ENCODE measurements at regions not wholly inside any gene's neighbourhood (a gene's known extent, or its start where the extent isn't known, plus 50 kb on each side); places are given as distances from the start of the nearest gene placed in this dataset.

- Histone ChIP-seq H3K36me3 (ENCODE audit: insufficient read depth, low read length) (no peaks in the 10 kb centered on the region), H3K9me3 (ENCODE audit: control insufficient read depth, insufficient read depth, low read length) (no peaks in the 10 kb centered on the region), H3K9ac (ENCODE audit: low read depth, low read length) (no peak overlapping the region), H3K4me1 (ENCODE audit: insufficient read depth, low read length) (no peaks in the 10 kb centered on the region)
Measured at GRCh38 chr5:15249152-15249551, 250.8 kb upstream of the FBXL7 start.

GRCh38 chr5:15248731-15249130 lies 251.2 kb upstream of the FBXL7 start:
- Histone ChIP-seq H3K9ac (ENCODE audit: low read depth, low read length) (no peak overlapping the region), H3K9me3 (ENCODE audit: control insufficient read depth, insufficient read depth, low read length) (no peaks in the 10 kb centered on the region), H3K36me3 (ENCODE audit: insufficient read depth, low read length) (no peaks in the 10 kb centered on the region), H3K4me1 (ENCODE audit: insufficient read depth, low read length) (no peaks in the 10 kb centered on the region)

GRCh38 chr5:15245913-15246312 lies 254.1 kb upstream of the FBXL7 start:
- Histone ChIP-seq H3K4me1 (ENCODE audit: insufficient read depth, low read length) (no peaks in the 10 kb centered on the region), H3K9me3 (ENCODE audit: control insufficient read depth, insufficient read depth, low read length) (no peaks in the 10 kb centered on the region), H3K9ac (ENCODE audit: low read depth, low read length) (no peak overlapping the region), H3K36me3 (ENCODE audit: insufficient read depth, low read length) (no peaks in the 10 kb centered on the region)

GRCh38 chr5:15243301-15244020 lies 256.5 kb upstream of the FBXL7 start:
- Histone ChIP-seq H3K9ac (ENCODE audit: low read depth, low read length) (no peak overlapping the region), H3K4me1 (ENCODE audit: insufficient read depth, low read length) (no peaks in the 10 kb centered on the region), H3K36me3 (ENCODE audit: insufficient read depth, low read length) (no peaks in the 10 kb centered on the region), H3K9me3 (ENCODE audit: control insufficient read depth, insufficient read depth, low read length) (no peaks in the 10 kb centered on the region)

- Histone ChIP-seq H3K9ac (ENCODE audit: low read depth, low read length) (no peak overlapping the region), H3K9me3 (ENCODE audit: control insufficient read depth, insufficient read depth, low read length) (no peaks in the 10 kb centered on the region; the same call in 1 of the 2 replicates), H3K36me3 (ENCODE audit: insufficient read depth, low read length) (no peaks in the 10 kb centered on the region), H3K4me1 (ENCODE audit: insufficient read depth, low read length) (no peaks in the 10 kb centered on the region)
Measured at GRCh38 chr5:15241216-15241821, 258.7 kb upstream of the FBXL7 start.

- Histone ChIP-seq H3K9ac (ENCODE audit: low read depth, low read length) (no peak overlapping the region), H3K9me3 (ENCODE audit: control insufficient read depth, insufficient read depth, low read length) (no peaks in the 10 kb centered on the region; the same call in 1 of the 2 replicates), H3K36me3 (ENCODE audit: insufficient read depth, low read length) (no peaks in the 10 kb centered on the region), H3K4me1 (ENCODE audit: insufficient read depth, low read length) (peaks cover 6% of the 10 kb centered on the region; the same call in 1 of the 2 replicates)
Measured at GRCh38 chr5:15238006-15238405, 262.0 kb upstream of the FBXL7 start.

- Histone ChIP-seq H3K4me1 (ENCODE audit: insufficient read depth, low read length) (peaks cover 6% of the 10 kb centered on the region; the same call in 1 of the 2 replicates), H3K9ac (ENCODE audit: low read depth, low read length) (no peak overlapping the region), H3K9me3 (ENCODE audit: control insufficient read depth, insufficient read depth, low read length) (no peaks in the 10 kb centered on the region; the same call in 1 of the 2 replicates), H3K36me3 (ENCODE audit: insufficient read depth, low read length) (no peaks in the 10 kb centered on the region)
Measured at GRCh38 chr5:15236911-15237508, 263.0 kb upstream of the FBXL7 start.

GRCh38 chr5:15234911-15235310 lies 265.1 kb upstream of the FBXL7 start:
- H3K4me1 ChIP-seq (ENCODE audit: insufficient read depth, low read length): peaks cover 6% of the 10 kb centered on the region; the same call in 1 of the 2 replicates
- no peaks in the 10 kb centered on the region for H3K36me3 ChIP-seq (ENCODE audit: insufficient read depth, low read length)
- no peaks in the 10 kb centered on the region; the same call in 1 of the 2 replicates for H3K9me3 ChIP-seq (ENCODE audit: control insufficient read depth, insufficient read depth, low read length)
- H3K9ac ChIP-seq (ENCODE audit: low read depth, low read length): no peak overlapping the region

- H3K9me3 ChIP-seq (ENCODE audit: control insufficient read depth, insufficient read depth, low read length): no peaks in the 10 kb centered on the region; the same call in 1 of the 2 replicates
- H3K36me3 ChIP-seq (ENCODE audit: insufficient read depth, low read length): no peaks in the 10 kb centered on the region
- peaks cover 6% of the 10 kb centered on the region; the same call in 1 of the 2 replicates for H3K4me1 ChIP-seq (ENCODE audit: insufficient read depth, low read length)
- H3K9ac ChIP-seq (ENCODE audit: low read depth, low read length): no peak overlapping the region
Measured at GRCh38 chr5:15234366-15234765, 265.6 kb upstream of the FBXL7 start.

- Histone ChIP-seq H3K4me1 (ENCODE audit: insufficient read depth, low read length) (peaks cover 6% of the 10 kb centered on the region; the same call in 1 of the 2 replicates), H3K9me3 (ENCODE audit: control insufficient read depth, insufficient read depth, low read length) (no peaks in the 10 kb centered on the region; the same call in 1 of the 2 replicates), H3K9ac (ENCODE audit: low read depth, low read length) (no peak overlapping the region), H3K36me3 (ENCODE audit: insufficient read depth, low read length) (no peaks in the 10 kb centered on the region)
Measured at GRCh38 chr5:15233566-15233965, 266.4 kb upstream of the FBXL7 start.

GRCh38 chr5:15222156-15222555 lies 277.8 kb upstream of the FBXL7 start:
- Histone ChIP-seq H3K36me3 (ENCODE audit: insufficient read depth, low read length) (no peaks in the 10 kb centered on the region), H3K9me3 (ENCODE audit: control insufficient read depth, insufficient read depth, low read length) (no peaks in the 10 kb centered on the region), H3K9ac (ENCODE audit: low read depth, low read length) (no peak overlapping the region), H3K4me1 (ENCODE audit: insufficient read depth, low read length) (no peaks in the 10 kb centered on the region)

GRCh38 chr5:15220642-15221173 lies 279.3 kb upstream of the FBXL7 start:
- Histone ChIP-seq H3K4me1 (ENCODE audit: insufficient read depth, low read length) (no peaks in the 10 kb centered on the region), H3K9ac (ENCODE audit: low read depth, low read length) (no peak overlapping the region), H3K9me3 (ENCODE audit: control insufficient read depth, insufficient read depth, low read length) (no peaks in the 10 kb centered on the region), H3K36me3 (ENCODE audit: insufficient read depth, low read length) (no peaks in the 10 kb centered on the region)

- Histone ChIP-seq H3K9me3 (ENCODE audit: control insufficient read depth, insufficient read depth, low read length) (no peaks in the 10 kb centered on the region), H3K9ac (ENCODE audit: low read depth, low read length) (no peak overlapping the region), H3K36me3 (ENCODE audit: insufficient read depth, low read length) (no peaks in the 10 kb centered on the region), H3K4me1 (ENCODE audit: insufficient read depth, low read length) (no peaks in the 10 kb centered on the region)
Measured at GRCh38 chr5:15215056-15215455, 284.9 kb upstream of the FBXL7 start.

GRCh38 chr5:15214010-15214409 lies 286.0 kb upstream of the FBXL7 start:
- H3K9ac ChIP-seq (ENCODE audit: low read depth, low read length): no peak overlapping the region
- no peaks in the 10 kb centered on the region for H3K36me3 ChIP-seq (ENCODE audit: insufficient read depth, low read length)
- no peaks in the 10 kb centered on the region for H3K9me3 ChIP-seq (ENCODE audit: control insufficient read depth, insufficient read depth, low read length)
- no peaks in the 10 kb centered on the region for H3K4me1 ChIP-seq (ENCODE audit: insufficient read depth, low read length)

Measured in ES-I3 (cell line).